Osteoblast (primary cell): ENCODE measurements at regions not wholly inside any gene's neighbourhood (a gene's known extent, or its start where the extent isn't known, plus 50 kb on each side); places are given as distances from the start of the nearest gene placed in this dataset.

Experiments used
- DNase-seq: peaks from one replicate; pipeline ENCODE4 v3.0.0; 2011; ENCODE audit warnings: low spot score, mixed read lengths; ENCODE audit not compliant: insufficient read length; ENCODE audit errors: missing footprints
- H2AFZ ChIP-seq: 2 replicates; pipeline ENCODE4 v1.6.0; 2011; ENCODE audit warnings: mild to moderate bottlenecking, low read length
- H3K27ac ChIP-seq: 2 replicates; pipeline ENCODE4 v1.5.1; 2011; ENCODE audit warnings: mild to moderate bottlenecking, low read depth, low read length, moderate library complexity
- H3K27me3 ChIP-seq: 2 replicates; pipeline ENCODE4 v1.6.0; 2012; ENCODE audit warnings: mild to moderate bottlenecking, control low read depth, inconsistent platforms, low read length, moderate library complexity; ENCODE audit not compliant: insufficient read depth
- H3K36me3 ChIP-seq: 2 replicates; pipeline ENCODE4 v1.5.1; 2011; ENCODE audit warnings: mild to moderate bottlenecking, low read length, control low read depth, moderate library complexity; ENCODE audit not compliant: insufficient read depth
- H3K4me1 ChIP-seq: 2 replicates; pipeline ENCODE4 v1.5.1; 2011; ENCODE audit warnings: mild to moderate bottlenecking, low read length, control low read depth, moderate library complexity; ENCODE audit not compliant: insufficient read depth
- H3K4me2 ChIP-seq: 2 replicates; pipeline ENCODE4 v1.6.0; 2011; ENCODE audit warnings: mild to moderate bottlenecking, low read length; ENCODE audit not compliant: insufficient read depth
- H3K4me3 ChIP-seq: fragments of 200-600 bp; sonication (generic); 3 replicates; pipeline ENCODE4 v1.5.1; 2012; ENCODE audit warnings: mild to moderate bottlenecking, low read length, inconsistent platforms; ENCODE audit not compliant: insufficient read depth
- H3K79me2 ChIP-seq: 2 replicates; pipeline ENCODE4 v1.6.0; 2012; ENCODE audit warnings: mild to moderate bottlenecking, low read length, control low read depth, inconsistent platforms; ENCODE audit not compliant: insufficient read depth
- H3K9me3 ChIP-seq: 2 replicates; pipeline ENCODE4 v1.5.1; 2011; ENCODE audit warnings: low read depth, low read length, control low read depth
- H4K20me1 ChIP-seq: 2 replicates; pipeline ENCODE4 v1.6.0; 2012; ENCODE audit warnings: mild to moderate bottlenecking, low read length, control low read depth; ENCODE audit not compliant: insufficient read depth
- TF ChIP-seq, protein P1 (sequence below): IDR thresholded peaks from 2 replicates; pipeline ENCODE4 v1.5.1; 2011; ENCODE audit warnings: mild to moderate bottlenecking, low read depth, low read length, moderate library complexity; ENCODE audit errors: extremely low read depth

DNA sequence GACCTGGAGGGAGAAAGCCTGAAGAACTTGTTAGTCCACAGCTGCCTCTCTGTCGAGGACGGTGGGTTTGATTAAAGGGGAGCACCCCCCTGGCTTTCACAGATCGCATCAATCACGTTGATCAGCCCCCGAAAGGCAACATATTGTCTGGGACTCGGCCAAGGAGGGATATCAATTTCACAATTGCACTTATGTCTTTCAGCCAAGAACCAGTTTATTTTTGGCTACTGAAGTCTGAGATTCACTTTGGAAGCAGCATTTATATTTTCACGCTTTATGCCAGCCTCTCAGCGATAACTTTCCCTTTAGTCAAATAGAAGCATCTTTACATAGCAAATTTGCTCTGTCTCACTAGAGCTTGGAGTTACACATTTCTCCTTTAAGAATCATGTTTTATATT is 253.2 kb upstream of the RRP15 start:
- no peaks in the 10 kb centered on the region for H3K36me3 ChIP-seq
- H3K9me3 ChIP-seq: no peaks in the 10 kb centered on the region
- no peak overlapping the region for H3K4me2 ChIP-seq
- H3K4me3 ChIP-seq: no peak overlapping the region
- no peaks in the 10 kb centered on the region for H4K20me1 ChIP-seq
- H3K27ac ChIP-seq: no peak overlapping the region
- TF ChIP-seq, protein P1, sequence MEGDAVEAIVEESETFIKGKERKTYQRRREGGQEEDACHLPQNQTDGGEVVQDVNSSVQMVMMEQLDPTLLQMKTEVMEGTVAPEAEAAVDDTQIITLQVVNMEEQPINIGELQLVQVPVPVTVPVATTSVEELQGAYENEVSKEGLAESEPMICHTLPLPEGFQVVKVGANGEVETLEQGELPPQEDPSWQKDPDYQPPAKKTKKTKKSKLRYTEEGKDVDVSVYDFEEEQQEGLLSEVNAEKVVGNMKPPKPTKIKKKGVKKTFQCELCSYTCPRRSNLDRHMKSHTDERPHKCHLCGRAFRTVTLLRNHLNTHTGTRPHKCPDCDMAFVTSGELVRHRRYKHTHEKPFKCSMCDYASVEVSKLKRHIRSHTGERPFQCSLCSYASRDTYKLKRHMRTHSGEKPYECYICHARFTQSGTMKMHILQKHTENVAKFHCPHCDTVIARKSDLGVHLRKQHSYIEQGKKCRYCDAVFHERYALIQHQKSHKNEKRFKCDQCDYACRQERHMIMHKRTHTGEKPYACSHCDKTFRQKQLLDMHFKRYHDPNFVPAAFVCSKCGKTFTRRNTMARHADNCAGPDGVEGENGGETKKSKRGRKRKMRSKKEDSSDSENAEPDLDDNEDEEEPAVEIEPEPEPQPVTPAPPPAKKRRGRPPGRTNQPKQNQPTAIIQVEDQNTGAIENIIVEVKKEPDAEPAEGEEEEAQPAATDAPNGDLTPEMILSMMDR: no peak
- no peaks in the 10 kb centered on the region for H3K4me1 ChIP-seq
- no peaks in the 10 kb centered on the region for H3K27me3 ChIP-seq
- no peak for DNase-seq
- no peak overlapping the region for H2AFZ ChIP-seq
- H3K79me2 ChIP-seq: no peaks in the 10 kb centered on the region

DNA sequence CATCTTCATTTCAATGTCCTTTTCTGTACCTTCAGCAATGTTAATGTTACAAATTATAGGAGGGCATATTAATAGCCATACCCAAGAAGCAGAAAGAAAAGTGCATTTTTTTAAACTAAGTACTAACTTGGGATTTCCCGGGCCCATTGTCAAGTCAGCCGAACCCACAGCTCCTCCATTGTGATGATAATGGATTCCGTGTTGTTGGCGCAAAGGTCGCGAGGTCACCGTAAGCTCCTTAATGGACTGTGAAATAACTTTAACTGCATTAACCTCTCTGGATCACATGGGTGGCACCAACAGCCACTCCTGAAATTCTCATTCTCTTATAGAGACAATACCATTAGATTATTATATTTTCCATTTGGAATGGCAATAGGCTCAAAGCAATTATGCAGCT is 250.6 kb upstream of the RRP15 start:
- H3K36me3 ChIP-seq: no peaks in the 10 kb centered on the region
- no peaks in the 10 kb centered on the region for H3K9me3 ChIP-seq
- TF ChIP-seq, protein P1: no peak
- no peak overlapping the region for H3K4me2 ChIP-seq
- H4K20me1 ChIP-seq: no peaks in the 10 kb centered on the region
- no peak for DNase-seq
- no peaks in the 10 kb centered on the region for H3K4me1 ChIP-seq
- H3K4me3 ChIP-seq: no peak overlapping the region
- H3K79me2 ChIP-seq: no peaks in the 10 kb centered on the region
- H2AFZ ChIP-seq: no peak overlapping the region
- H3K27me3 ChIP-seq: no peaks in the 10 kb centered on the region
- H3K27ac ChIP-seq: no peak overlapping the region

- Histone ChIP-seq H3K9me3 (no peaks in the 10 kb centered on the region), H3K4me2 (no peak overlapping the region), H2AFZ (no peak overlapping the region), H3K79me2 (no peaks in the 10 kb centered on the region), H3K4me3 (no peak overlapping the region), H3K27ac (no peak overlapping the region), H3K27me3 (no peaks in the 10 kb centered on the region), H3K36me3 (no peaks in the 10 kb centered on the region), H3K4me1 (no peaks in the 10 kb centered on the region), H4K20me1 (no peaks in the 10 kb centered on the region)
- no peak for DNase-seq
- TF ChIP-seq, protein P1: no peak
Observed at GRCh38 chr1:218048828-218049420, 236.2 kb upstream of the RRP15 start.

GRCh38 chr1:218049641-218050040 is 235.5 kb upstream of the RRP15 start:
- no peak overlapping the region for H3K4me3 ChIP-seq
- no peak overlapping the region for H2AFZ ChIP-seq
- no peak overlapping the region for H3K4me2 ChIP-seq
- H4K20me1 ChIP-seq: no peaks in the 10 kb centered on the region
- H3K36me3 ChIP-seq: no peaks in the 10 kb centered on the region
- no peaks in the 10 kb centered on the region for H3K27me3 ChIP-seq
- TF ChIP-seq, protein P1: no peak
- H3K4me1 ChIP-seq: no peaks in the 10 kb centered on the region
- DNase-seq: no peak
- no peaks in the 10 kb centered on the region for H3K9me3 ChIP-seq
- H3K27ac ChIP-seq: no peak overlapping the region
- no peaks in the 10 kb centered on the region for H3K79me2 ChIP-seq
